ENCODE measurements at regions not wholly inside any gene's neighbourhood (a gene's known extent, or its start where the extent isn't known, plus 50 kb on each side); places are given as distances from the start of the nearest gene placed in this dataset.

DNA sequence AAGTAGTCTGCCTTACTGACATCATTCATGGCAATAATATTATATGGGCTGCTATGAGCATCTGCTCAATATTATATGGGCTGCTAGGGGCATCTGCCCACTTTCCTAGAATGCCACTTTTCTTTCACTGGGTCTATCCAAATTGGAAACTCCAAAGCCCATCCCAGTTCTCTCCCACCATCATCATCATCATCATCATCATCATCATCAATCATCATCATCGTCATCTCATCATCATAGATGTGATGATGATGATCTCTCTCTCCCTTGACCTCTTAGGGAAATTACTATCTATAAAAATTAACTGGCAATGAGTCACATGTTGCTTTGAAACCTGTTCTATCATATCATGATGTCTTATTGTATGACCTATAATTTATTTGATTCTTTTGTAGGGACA, 222.0 kb downstream of the TJP1 start:
- no peak overlapping the region for H3K4me3 ChIP-seq
- no peaks in the 10 kb centered on the region for H3K9me3 ChIP-seq
- H3K27me3 ChIP-seq (ENCODE audit: insufficient read depth in 3 of 3, low read length in 2 of 3): no peaks in the 10 kb centered on the region
- intact Hi-C loops (cut with DNase I): no loop called here
- ATAC-seq (no peak), DNase-seq (no peak)
- TF ChIP-seq CTCF (IDR thresholded peaks at IDR 0.05): no peak
- WGBS, 3 donors: 74 to 96% (median 88%) methylated on average over 1 of the region's 1 CpG
- H3K4me1 ChIP-seq: no peaks in the 10 kb centered on the region
- no peaks in the 10 kb centered on the region for H3K36me3 ChIP-seq (ENCODE audit: insufficient read depth in 1 of 2, low read depth in 1 of 2)
- H3K27ac ChIP-seq: no peak overlapping the region

DNA sequence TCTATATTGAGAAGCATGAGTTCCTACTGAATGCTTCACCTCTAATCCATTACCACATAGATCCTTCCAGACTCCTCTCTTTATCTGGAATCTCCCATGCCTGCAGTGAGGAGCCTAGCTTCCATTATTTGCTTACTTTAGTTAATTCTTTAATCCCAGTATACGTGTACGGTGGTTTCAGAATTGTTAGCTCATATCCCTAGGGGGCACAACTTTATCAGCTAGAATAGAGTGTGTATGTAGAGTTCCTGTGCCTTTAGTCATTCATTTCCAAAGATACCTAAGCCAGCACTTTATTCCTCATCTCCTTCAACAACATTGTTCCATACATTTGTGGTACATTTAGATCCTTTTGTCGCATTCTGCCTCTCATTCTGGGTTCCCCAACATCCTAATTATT, 226.0 kb downstream of the TJP1 start:
- 52 to 58% (median 52%) methylated on average over 3 of the region's 3 CpGs for WGBS, 3 donors
- intact Hi-C loops (cut with DNase I): no loop called here
- ATAC-seq (no peak), DNase-seq (no peak)
- no peak overlapping the region for H3K4me3 ChIP-seq
- H3K27ac ChIP-seq: no peak overlapping the region
- H3K4me1 ChIP-seq: no peaks in the 10 kb centered on the region
- TF ChIP-seq CTCF (IDR thresholded peaks at IDR 0.05): no peak
- H3K9me3 ChIP-seq: no peaks in the 10 kb centered on the region
- no peaks in the 10 kb centered on the region for H3K27me3 ChIP-seq (ENCODE audit: insufficient read depth in 3 of 3, low read length in 2 of 3)
- H3K36me3 ChIP-seq (ENCODE audit: insufficient read depth in 1 of 2, low read depth in 1 of 2): no peaks in the 10 kb centered on the region

GRCh38 chr15:29593629-29594028, 228.6 kb downstream of the TJP1 start:
- no peak for DNase-seq
- no peaks in the 10 kb centered on the region for H3K36me3 ChIP-seq (ENCODE audit: insufficient read depth in 1 of 2, low read depth in 1 of 2)
- ATAC-seq: no peak
- no peak for TF ChIP-seq CTCF (IDR thresholded peaks at IDR 0.05)
- H3K27ac ChIP-seq: no peak overlapping the region
- H3K27me3 ChIP-seq (ENCODE audit: insufficient read depth in 3 of 3, low read length in 2 of 3): no peaks in the 10 kb centered on the region
- no peaks in the 10 kb centered on the region for H3K9me3 ChIP-seq
- H3K4me3 ChIP-seq: no peak overlapping the region
- intact Hi-C loops (cut with DNase I): no loop called here
- 93 to 96% (median 94%) methylated on average over 1 of the region's 1 CpG for WGBS, 3 donors
- no peaks in the 10 kb centered on the region for H3K4me1 ChIP-seq

DNA sequence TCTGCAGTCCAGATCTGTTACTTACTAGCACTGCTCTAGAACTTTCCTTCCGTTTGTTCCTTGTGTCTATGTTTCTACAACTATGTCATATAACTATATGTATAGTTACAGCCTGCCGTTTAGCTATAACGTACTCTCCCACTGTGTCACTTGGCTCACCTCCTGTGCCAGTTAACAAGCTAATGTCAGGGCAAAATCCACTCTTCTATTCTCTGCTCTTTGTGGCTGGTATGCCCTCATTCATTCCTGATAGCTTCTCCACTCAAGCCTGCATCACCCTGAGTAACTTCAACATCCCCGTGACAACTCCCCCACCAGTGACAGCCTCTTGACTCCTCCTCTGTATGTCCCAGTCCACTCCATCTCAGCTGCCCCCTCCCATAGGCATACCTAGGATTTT, 229.2 kb downstream of the TJP1 start:
- H3K4me1 ChIP-seq: no peaks in the 10 kb centered on the region
- no peak for TF ChIP-seq CTCF (IDR thresholded peaks at IDR 0.05)
- H3K36me3 ChIP-seq (ENCODE audit: insufficient read depth in 1 of 2, low read depth in 1 of 2): no peaks in the 10 kb centered on the region
- ATAC-seq (no peak), DNase-seq (no peak)
- intact Hi-C loops (cut with DNase I): no loop called here
- no peak overlapping the region for H3K27ac ChIP-seq
- no peaks in the 10 kb centered on the region for H3K27me3 ChIP-seq (ENCODE audit: insufficient read depth in 3 of 3, low read length in 2 of 3)
- 60 to 67% (median 67%) methylated on average over 4 of the region's 4 CpGs for WGBS, 3 donors
- no peaks in the 10 kb centered on the region for H3K9me3 ChIP-seq
- no peak overlapping the region for H3K4me3 ChIP-seq

DNA sequence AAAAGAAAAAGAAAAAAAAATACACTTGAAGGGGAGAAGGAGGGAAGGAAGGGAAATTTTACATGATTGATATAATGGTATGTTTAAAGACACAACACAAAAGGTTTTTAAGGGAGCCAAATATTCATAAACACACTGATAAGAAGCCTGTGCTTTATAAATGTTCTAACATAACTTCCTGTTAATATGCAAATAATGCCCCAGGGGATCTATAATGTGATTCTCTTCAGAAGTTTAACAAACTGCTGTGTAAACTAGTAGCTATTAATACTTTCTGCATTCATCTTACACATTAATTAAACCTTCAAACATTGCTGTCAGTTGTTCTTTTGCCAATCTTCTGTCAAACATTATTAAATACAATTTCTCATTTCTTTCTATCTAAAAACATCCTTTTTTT, 231.6 kb downstream of the TJP1 start:
- no peak overlapping the region for H3K27ac ChIP-seq
- DNase-seq: no peak
- H3K27me3 ChIP-seq (ENCODE audit: insufficient read depth in 3 of 3, low read length in 2 of 3): no peaks in the 10 kb centered on the region
- H3K4me3 ChIP-seq: no peak overlapping the region
- TF ChIP-seq CTCF (IDR thresholded peaks at IDR 0.05): no peak
- no peak for ATAC-seq
- H3K36me3 ChIP-seq (ENCODE audit: insufficient read depth in 1 of 2, low read depth in 1 of 2): no peaks in the 10 kb centered on the region
- no peaks in the 10 kb centered on the region for H3K4me1 ChIP-seq
- H3K9me3 ChIP-seq: no peaks in the 10 kb centered on the region
- intact Hi-C loops (cut with DNase I): no loop called here
